ENCODE measurements at regions not wholly inside any gene's neighbourhood (a gene's known extent, or its start where the extent isn't known, plus 50 kb on each side); places are given as distances from the start of the nearest gene placed in this dataset.

GRCh38 chr17:51496378-51496777, 236.0 kb downstream of the UTP18 start:
- DNase-seq = no peak

GRCh38 chr17:51499897-51500296, 239.6 kb downstream of the UTP18 start:
- DNase-seq = no peak

GRCh38 chr17:51500454-51500853, 240.1 kb downstream of the UTP18 start:
- no peak for DNase-seq

GRCh38 chr17:51505450-51505849, 245.1 kb downstream of the UTP18 start:
- DNase-seq = no peak

GRCh38 chr17:51507444-51507843, 247.1 kb downstream of the UTP18 start:
- peak; percentile 27 for DNase-seq

- peak; percentile 63 for DNase-seq
Measured at GRCh38 chr17:51508048-51508447, 247.7 kb downstream of the UTP18 start.

GRCh38 chr17:51510940-51511339, 250.6 kb downstream of the UTP18 start:
- DNase-seq = no peak

GRCh38 chr17:51512220-51512907, 252.0 kb downstream of the UTP18 start:
- DNase-seq = no peak

- DNase-seq = no peak
Measured at GRCh38 chr17:51516924-51517323, 256.6 kb downstream of the UTP18 start.

- DNase-seq = no peak
Measured at GRCh38 chr17:51524524-51524923, 264.2 kb downstream of the UTP18 start.

GRCh38 chr17:51526507-51526906, 266.2 kb downstream of the UTP18 start:
- DNase-seq = no peak

GRCh38 chr17:51527225-51527982, 267.1 kb downstream of the UTP18 start:
- no peak for DNase-seq

GRCh38 chr17:51528111-51528510, 267.8 kb downstream of the UTP18 start:
- no peak for DNase-seq

- no peak for DNase-seq
Measured at GRCh38 chr17:51533219-51533618, 272.9 kb downstream of the UTP18 start.

GRCh38 chr17:51533821-51534220, 273.5 kb downstream of the UTP18 start:
- DNase-seq = no peak

- DNase-seq = no peak
Measured at GRCh38 chr17:51536627-51537026, 276.3 kb downstream of the UTP18 start.

GRCh38 chr17:51537996-51538550, 277.7 kb downstream of the UTP18 start:
- DNase-seq = no peak

GRCh38 chr17:51540151-51540550, 279.8 kb downstream of the UTP18 start:
- DNase-seq = no peak

GRCh38 chr17:51541215-51541614, 280.9 kb downstream of the UTP18 start:
- DNase-seq = no peak

GRCh38 chr17:51546114-51546513, 285.8 kb downstream of the UTP18 start:
- DNase-seq = no peak

GRCh38 chr17:51548125-51548524, 287.8 kb downstream of the UTP18 start:
- no peak for DNase-seq

GRCh38 chr17:51555153-51555552, 294.8 kb downstream of the UTP18 start:
- no peak for DNase-seq

- no peak for DNase-seq
Measured at GRCh38 chr17:51559778-51560177, 299.4 kb downstream of the UTP18 start.

- DNase-seq = no peak
Measured at GRCh38 chr17:51560398-51560797, 300.1 kb downstream of the UTP18 start.
